Right lobe of liver (tissue), 4 donors: ENCODE measurements at regions not wholly inside any gene's neighbourhood (a gene's known extent, or its start where the extent isn't known, plus 50 kb on each side); places are given as distances from the start of the nearest gene placed in this dataset.

Experiments
- CTCF ChIP-seq, 4 donors: fragments of 200-600 bp in 3 of 4; fragments of 450-650 bp in 1 of 4; IDR thresholded peaks; one replicate each; pipeline versions ENCODE4 v1.5.1 to v1.8.0; 2016 to 2022; ENCODE audit warnings: antibody characterized with exemption in 4 of 4, mild to moderate bottlenecking in 2 of 4
- POLR2A ChIP-seq: fragments of 450-650 bp; IDR thresholded peaks from one replicate; pipeline ENCODE4 v1.6.1; 2017; ENCODE audit warnings: antibody characterized with exemption, mild to moderate bottlenecking
- donor health status: DM: no; HTN: no; CAD: no.
- donor health status: DM: no; HTN: no; CAD: no.
- donor health status: DM: no; HTN: yes; CAD: no.

GRCh38 chr7:88429382-88429781 lies 122.7 kb upstream of the STEAP4 start:
- TF ChIP-seq CTCF (IDR thresholded peaks at IDR 0.05): no peak
- no peak for TF ChIP-seq POLR2A
